SK-N-SH (cell line): ENCODE measurements at regions not wholly inside any gene's neighbourhood (a gene's known extent, or its start where the extent isn't known, plus 50 kb on each side); places are given as distances from the start of the nearest gene placed in this dataset.

Source experiments
- CTCF ChIA-PET: fragments of 300-600, 350-600 bp; formaldehyde crosslinking; extraction: SDS; loops from one replicate; lab custom pipeline; 2021; lab: Yijun Ruan, JAX
- POLR2A ChIA-PET: fragments of 350-600 bp; sonication (Branson Sonifier 250); formaldehyde crosslinking; extraction: SDS; loops from one replicate; lab custom pipeline; 2020; ENCODE audit warnings: antibody characterized with exemption, inconsistent platforms; lab: Yijun Ruan, JAX
- DNase-seq: peaks from one replicate; pipeline ENCODE4 v3.0.0; 2012
- H2AFZ ChIP-seq: fragments of 200-600 bp; sonication (generic); 2 replicates; pipeline ENCODE4 v1.8.1; 2016; ENCODE audit warnings: antibody characterized with exemption, mild to moderate bottlenecking, low read depth
- H3F3A ChIP-seq: fragments of 200-600 bp; sonication (generic); replicated peaks from 2 replicates; pipeline ENCODE3; 2016; ENCODE audit warnings: antibody characterized with exemption, mild to moderate bottlenecking; ENCODE audit not compliant: insufficient read depth
- H3K27ac ChIP-seq, 2 experiments: fragments of 200-500 bp in 1 of 2; fragments of 200-600 bp in 1 of 2; sonication (Bioruptor generic) in 1 of 2; sonication (generic), shearing (Covaris generic) in 1 of 2; 2 replicates each; pipeline versions ENCODE4 v1.5.1 to v1.6.1; 2014 to 2016; ENCODE audit warnings: low read depth in 2 of 2, inconsistent platforms in 1 of 2, low read length in 1 of 2, mild to moderate bottlenecking in 1 of 2, mixed read lengths in 1 of 2
- H3K27me3 ChIP-seq: fragments of 200-600 bp; sonication (generic), shearing (Covaris generic); 2 replicates; pipeline ENCODE4 v1.6.1; 2016; ENCODE audit warnings: mixed run types; ENCODE audit not compliant: insufficient read depth
- H3K36me3 ChIP-seq, 2 experiments: fragments of 200-500 bp in 1 of 2; fragments of 200-600 bp in 1 of 2; sonication (Bioruptor generic) in 1 of 2; sonication (generic) in 1 of 2; replicated peaks in 1 of 2; 2 replicates each; pipeline versions ENCODE3 to v1.5.1; 2014 to 2016; ENCODE audit warnings: low read length in 1 of 2, mild to moderate bottlenecking in 1 of 2; ENCODE audit not compliant: insufficient read depth in 2 of 2, control insufficient read depth in 1 of 2
- H3K4me1 ChIP-seq, 2 experiments: fragments of 200-500 bp in 1 of 2; fragments of 200-600 bp in 1 of 2; sonication (Bioruptor generic) in 1 of 2; sonication (generic), shearing (Covaris generic) in 1 of 2; 2 replicates each; pipeline versions ENCODE4 v1.5.1 to v1.6.1; 2014 to 2016; ENCODE audit warnings: low read depth in 1 of 2, low read length in 1 of 2, mixed run types in 1 of 2; ENCODE audit not compliant: insufficient read depth in 2 of 2, control insufficient read depth in 1 of 2
- H3K4me2 ChIP-seq: fragments of 200-600 bp; sonication (generic), shearing (Covaris generic); 2 replicates; pipeline ENCODE4 v1.6.1; 2017; ENCODE audit warnings: mixed run types
- H3K4me3 ChIP-seq, 2 experiments: fragments of 200-500 bp in 1 of 2; fragments of 200-600 bp in 1 of 2; sonication (Bioruptor generic) in 1 of 2; sonication (generic), shearing (Covaris generic) in 1 of 2; 2 replicates each; pipeline versions ENCODE4 v1.5.1 to v1.8.1; 2014 to 2016; ENCODE audit warnings: low read depth in 2 of 2, inconsistent platforms in 1 of 2, low read length in 1 of 2, mild to moderate bottlenecking in 1 of 2, mixed read lengths in 1 of 2, moderate library complexity in 1 of 2
- H3K79me2 ChIP-seq: fragments of 200-600 bp; sonication (generic); 2 replicates; pipeline ENCODE4 v1.8.1; 2017; ENCODE audit warnings: mild to moderate bottlenecking; ENCODE audit not compliant: insufficient read depth
- H3K9ac ChIP-seq: fragments of 200-600 bp; sonication (generic); 2 replicates; pipeline ENCODE4 v1.6.1; 2017; ENCODE audit warnings: mixed run types
- H3K9me2 ChIP-seq: fragments of 200-600 bp; sonication (generic); 2 replicates; pipeline ENCODE4 v1.6.1; 2017; ENCODE audit warnings: mixed run types
- H3K9me3 ChIP-seq: fragments of 200-600 bp; sonication (generic); 2 replicates; pipeline ENCODE4 v1.6.1; 2017; ENCODE audit warnings: mixed run types, mild to moderate bottlenecking, moderate library complexity
- H4K20me1 ChIP-seq: fragments of 200-600 bp; sonication (generic); 2 replicates; pipeline ENCODE4 v1.6.1; 2017; ENCODE audit warnings: mild to moderate bottlenecking, mixed run types; ENCODE audit not compliant: insufficient read depth
- EP300 ChIP-seq, 2 experiments: IDR thresholded peaks; 2 replicates each; pipeline versions ENCODE4 v1.4.0 to v1.6.1; 2012; ENCODE audit warnings: borderline replicate concordance in 1 of 2, low read depth in 1 of 2, low read length in 1 of 2
- EZH2phosphoT487 ChIP-seq: fragments of 200-600 bp; sonication (generic); IDR thresholded peaks from 2 replicates; pipeline ENCODE4 v1.6.1; 2017; ENCODE audit warnings: low read depth, mixed run types, mild to moderate bottlenecking, antibody characterized with exemption, moderate library complexity, borderline replicate concordance
- GABPA ChIP-seq: IDR thresholded peaks from 2 replicates; pipeline ENCODE4 v1.4.0; 2012; ENCODE audit warnings: low read depth, mild to moderate bottlenecking
- GATA2 ChIP-seq: sonication (generic); formaldehyde crosslinking; IDR thresholded peaks from 2 replicates; pipeline ENCODE4 v1.5.0; 2020; ENCODE audit warnings: mild to moderate bottlenecking, missing genetic modification reagents
- IRF3 ChIP-seq: fragments of 150-350 bp; IDR thresholded peaks from 2 replicates; pipeline ENCODE4 v1.6.1; 2016; ENCODE audit warnings: mild to moderate bottlenecking, low read depth, low read length
- MAX ChIP-seq: IDR thresholded peaks from 2 replicates; pipeline ENCODE4 v1.4.0; 2012; ENCODE audit warnings: low read depth
- MXI1 ChIP-seq: IDR thresholded peaks from 2 replicates; pipeline ENCODE4 v1.6.1; 2012; ENCODE audit warnings: mild to moderate bottlenecking, low read depth, low read length, improper control_type of control experiment
- PBX3 ChIP-seq: IDR thresholded peaks from 2 replicates; pipeline ENCODE4; 2012
- POLR2AphosphoS5 ChIP-seq: IDR thresholded peaks from 2 replicates; pipeline ENCODE4 v1.6.1; 2012; ENCODE audit warnings: low read depth, low read length
- RCOR1 ChIP-seq: fragments of 150-350 bp; IDR thresholded peaks from 2 replicates; pipeline ENCODE4 v1.6.1; 2017; ENCODE audit warnings: antibody characterized with exemption, low read length
- RFX5 ChIP-seq: IDR thresholded peaks from 2 replicates; pipeline ENCODE4 v1.6.1; 2012; ENCODE audit warnings: mild to moderate bottlenecking, improper control_type of control experiment, low read length
- RXRA ChIP-seq: IDR thresholded peaks from 2 replicates; pipeline ENCODE4 v1.4.0; 2012; ENCODE audit warnings: low read depth, mild to moderate bottlenecking, borderline replicate concordance
- TCF12 ChIP-seq: IDR thresholded peaks from 2 replicates; pipeline ENCODE4 v1.4.0; 2012
- USF2 ChIP-seq: fragments of 150-350 bp; IDR thresholded peaks from 2 replicates; pipeline ENCODE4 v1.6.1; 2017; ENCODE audit warnings: antibody characterized with exemption, low read length, low read depth, borderline replicate concordance
- YY1 ChIP-seq: IDR thresholded peaks from 2 replicates; pipeline ENCODE4 v1.4.0; 2012; ENCODE audit warnings: low read depth, mild to moderate bottlenecking
- ZBTB33 ChIP-seq: IDR thresholded peaks from 2 replicates; pipeline ENCODE4 v1.4.0; 2012; ENCODE audit warnings: low read depth, borderline replicate concordance
- WGBS: methylation state at CpG from one replicate; pipeline ENCODE4 v1.1.6; 2017; ENCODE audit warnings: low lambda C conversion rate; 5-methylcytosine and 5-hydroxymethylcytosine counted together

- ChIA-PET CTCF (interaction anchor here (0.7 kb wide), 1 partner anchor 723 kb away, joined by 4 read pairs; no protein-coding TSS in a partner anchor), POLR2A (no interaction called here)
- Histone ChIP-seq H3K4me1 (no peaks in the 10 kb centered on the region), H3K36me3 (no peaks in the 10 kb centered on the region), H3K9ac (no peak overlapping the region), H3K27me3 (no peaks in the 10 kb centered on the region), H3K79me2 (no peaks in the 10 kb centered on the region), H2AFZ (no peak overlapping the region), H3K27ac (no peak overlapping the region), H4K20me1 (no peaks in the 10 kb centered on the region), H3K9me3 (no peaks in the 10 kb centered on the region), H3K4me2 (no peak overlapping the region), H3K4me3 (no peak overlapping the region), H3K9me2 (no peaks in the 10 kb centered on the region), H3F3A (no peaks in the 10 kb centered on the region)
- WGBS, result 9% methylated on average over 6 of the region's 6 CpGs
- TF ChIP-seq PBX3, result no peak
- TF ChIP-seq MXI1, result no peak
- no peak for TF ChIP-seq MAX
- no peak for TF ChIP-seq POLR2AphosphoS5
- TF ChIP-seq EZH2phosphoT487, result no peak
- no peak for TF ChIP-seq RXRA
- TF ChIP-seq EP300 (IDR thresholded peaks at IDR 0.05; ENCODE audit: borderline replicate concordance in 1 of 2, low read depth in 1 of 2, low read length in 1 of 2), result no peak
- TF ChIP-seq YY1, result no peak
- no peak for TF ChIP-seq RCOR1
- TF ChIP-seq TCF12, result no peak
- no peak for TF ChIP-seq ZBTB33
- TF ChIP-seq GABPA, result no peak
- no peak for TF ChIP-seq RFX5
- no peak for TF ChIP-seq GATA2 (CRISPR knock-in tag)
- no peak for TF ChIP-seq IRF3
- TF ChIP-seq USF2, result no peak
- DNase-seq, result no peak
Observed at GRCh38 chr5:23089286-23089685, 236.1 kb upstream of the CDH12 start.
